GM12892 (cell line): ENCODE measurements at regions not wholly inside any gene's neighbourhood (a gene's known extent, or its start where the extent isn't known, plus 50 kb on each side); places are given as distances from the start of the nearest gene placed in this dataset.

ENCODE experiments used
- POLR2A ChIP-seq: IDR thresholded peaks from 2 replicates; pipeline ENCODE4 v1.6.1; 2011; ENCODE audit warnings: low read depth, low read length, control low read depth
- TAF1 ChIP-seq: IDR thresholded peaks from 2 replicates; pipeline ENCODE4 v1.6.1; 2011; ENCODE audit warnings: low read depth, mild to moderate bottlenecking, control low read depth, low read length, borderline replicate concordance

GRCh38 chr7:106604303-106604924, 56.5 kb downstream of the CCDC71L start:
- TF ChIP-seq POLR2A (no peak), TAF1 (no peak)
